Thyroid gland (tissue), 4 donors: ENCODE measurements at regions not wholly inside any gene's neighbourhood (a gene's known extent, or its start where the extent isn't known, plus 50 kb on each side); places are given as distances from the start of the nearest gene placed in this dataset.

Experiments
- DNase-seq, 2 donors: peaks; one replicate each; pipeline ENCODE4 v3.0.0-alpha.2; 2019
- H3K27ac ChIP-seq, 3 donors: fragments of 200-600 bp; sonication (generic); 1 replicate in 2 of 3; 2 replicates in 1 of 3; pipeline ENCODE4 v1.5.1; 2016 to 2019; ENCODE audit warnings: mild to moderate bottlenecking in 1 of 3, moderate library complexity in 1 of 3
- H3K27me3 ChIP-seq: fragments of 200-600 bp; sonication (generic); one replicate; pipeline ENCODE4 v1.5.1; 2019
- H3K36me3 ChIP-seq, 2 donors: fragments of 200-600 bp; sonication (generic); one replicate each; pipeline ENCODE4 v1.5.1; 2016 to 2019
- H3K4me1 ChIP-seq, 2 donors: fragments of 200-600 bp; sonication (generic); one replicate each; pipeline ENCODE4 v1.5.1; 2017 to 2019
- H3K4me3 ChIP-seq, 3 donors: fragments of 200-600 bp; sonication (generic); replicated peaks in 1 of 3; 1 replicate in 2 of 3; 2 replicates in 1 of 3; pipeline ENCODE4 v1.5.1; 2016; ENCODE audit warnings: mild to moderate bottlenecking in 1 of 3
- H3K9me3 ChIP-seq: fragments of 200-600 bp; sonication (generic); one replicate; pipeline ENCODE4 v1.5.1; 2017
- CTCF ChIP-seq, 6 experiments: fragments of 200-600 bp in 3 of 6; fragments of 450-650 bp in 3 of 6; sonication (generic) in 3 of 6; IDR thresholded peaks; one replicate each; pipeline ENCODE4 v1.5.1; 2016 to 2019; ENCODE audit warnings: antibody characterized with exemption in 6 of 6, mild to moderate bottlenecking in 2 of 6, inconsistent platforms in 1 of 6, moderate library complexity in 1 of 6
- POLR2A ChIP-seq, 2 donors: fragments of 450-650 bp; IDR thresholded peaks; one replicate each; pipeline ENCODE4 v1.6.1; 2017; ENCODE audit warnings: antibody characterized with exemption in 2 of 2, mild to moderate bottlenecking in 2 of 2, moderate library complexity in 1 of 2
- WGBS, 2 donors: methylation state at CpG; one replicate each; pipeline ENCODE4 v1.1.5; 2017; 5-methylcytosine and 5-hydroxymethylcytosine counted together
- intact Hi-C: fragments of 100-400 bp; cut with DNase I; formaldehyde crosslinking; loops from one replicate; pipeline ENCODE4 v1.15.1; 2023

DNA sequence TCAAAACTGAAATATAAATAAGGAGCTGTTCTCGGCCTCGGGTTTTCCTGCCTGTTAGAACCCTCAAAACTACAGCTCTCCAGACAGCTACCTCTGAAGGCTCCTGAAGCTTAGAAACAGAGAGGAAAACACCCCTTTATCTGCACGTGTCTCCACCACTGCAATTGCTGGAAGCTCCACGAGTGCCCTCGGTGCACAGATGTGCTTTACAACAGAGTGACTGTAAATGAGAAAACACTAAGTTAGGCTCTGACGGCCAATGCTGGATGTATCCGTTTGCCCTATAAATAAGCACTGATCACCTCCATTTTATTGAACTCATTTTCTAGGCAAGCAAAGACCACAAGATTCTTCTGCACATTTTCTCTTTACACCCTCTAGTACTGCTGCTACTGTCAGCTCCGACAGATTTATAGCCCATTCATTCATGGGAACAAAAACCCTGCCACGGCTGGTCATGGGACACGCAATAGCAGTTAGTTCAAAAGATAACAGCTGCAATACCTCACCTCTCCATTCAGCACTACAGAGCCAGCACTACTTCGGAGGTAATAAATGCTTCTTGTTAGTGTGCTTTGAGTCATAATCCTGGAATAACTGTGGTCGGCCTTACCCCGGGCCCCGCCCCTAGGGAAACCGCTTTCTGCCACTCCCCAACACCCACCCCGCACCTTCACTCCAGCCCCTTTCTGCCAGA, 241.1 kb upstream of the ZNF507 start:
- intact Hi-C loops = no loop called here
- TF ChIP-seq CTCF (IDR thresholded peaks at IDR 0.05) (no peak), POLR2A (IDR thresholded peaks at IDR 0.05) (no peak)
- WGBS, 2 donors = 42 to 55% methylated on average over 15 to 16 of the region's 16 CpGs
- Histone ChIP-seq H3K27me3 (no peaks in the 10 kb centered on the region), H3K36me3 (no peaks in the 10 kb centered on the region), H3K9me3 (no peaks in the 10 kb centered on the region), H3K27ac (no peak overlapping the region), H3K4me1 (no peaks in the 10 kb centered on the region), H3K4me3 (no peak overlapping the region)
- no peak for DNase-seq

DNA sequence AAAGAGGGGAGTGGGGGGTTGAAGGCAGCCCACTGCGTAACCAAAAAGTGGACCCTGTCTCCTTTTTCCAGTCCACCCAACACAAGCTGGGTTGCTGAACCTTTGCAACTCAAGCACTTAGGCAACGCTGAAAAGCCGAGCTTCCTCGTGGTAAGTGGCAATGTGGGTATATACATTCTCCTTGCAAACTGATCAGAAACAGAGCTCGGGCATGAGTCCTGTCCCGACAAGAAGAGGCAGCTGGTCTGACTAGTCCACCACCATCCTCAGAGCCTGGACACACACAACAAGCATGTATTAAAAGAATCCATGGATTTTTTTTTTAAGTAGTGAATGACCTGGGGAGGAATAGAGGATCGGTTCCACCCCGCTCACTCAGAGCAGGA, 240.6 kb upstream of the ZNF507 start:
- 53 to 55% methylated on average over 7 to 8 of the region's 8 CpGs for WGBS, 2 donors
- Histone ChIP-seq H3K27me3 (no peaks in the 10 kb centered on the region), H3K4me3 (no peak overlapping the region), H3K4me1 (no peaks in the 10 kb centered on the region), H3K9me3 (no peaks in the 10 kb centered on the region), H3K27ac (no peak overlapping the region), H3K36me3 (no peaks in the 10 kb centered on the region)
- DNase-seq = no peak
- intact Hi-C loops = no loop called here
- TF ChIP-seq POLR2A (IDR thresholded peaks at IDR 0.05) (no peak), CTCF (IDR thresholded peaks at IDR 0.05) (no peak)

DNA sequence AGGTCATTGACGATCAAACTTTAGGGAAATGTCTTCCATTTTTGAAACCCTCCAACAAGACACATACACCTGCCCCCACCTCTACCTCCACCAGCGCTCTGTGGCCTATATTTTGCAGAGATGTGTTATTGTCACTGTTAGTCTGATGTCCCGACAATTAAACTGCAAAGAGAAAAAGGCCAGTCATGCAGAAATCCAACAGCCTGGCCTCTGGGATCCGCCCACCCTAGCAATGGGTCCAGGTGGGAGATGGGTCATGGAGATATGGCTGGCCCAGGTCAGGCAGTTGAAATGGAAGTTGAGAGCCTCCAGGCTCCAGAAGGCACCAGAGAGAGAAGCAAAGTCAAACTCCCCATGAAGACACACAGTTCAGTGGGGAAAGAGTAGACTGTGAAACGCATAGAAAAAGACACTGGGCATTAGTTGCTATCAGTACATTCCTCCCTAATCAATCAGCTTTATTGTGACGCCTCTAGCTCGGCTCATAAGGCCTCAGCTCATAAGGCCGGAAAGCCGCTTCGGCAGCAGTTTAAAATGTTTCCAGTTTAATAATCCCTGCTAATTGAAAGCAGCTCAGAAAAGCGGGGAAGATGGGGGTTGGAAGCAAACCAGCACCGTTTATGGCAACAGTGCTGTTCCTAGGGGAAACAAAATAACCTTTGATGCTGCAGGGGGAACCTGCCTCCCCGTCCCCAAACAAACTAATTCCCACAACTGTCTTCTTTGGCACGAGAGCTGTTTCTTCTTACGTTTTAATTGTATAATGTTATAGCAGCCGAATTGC, 239.7 kb upstream of the ZNF507 start:
- no peak for DNase-seq

DNA sequence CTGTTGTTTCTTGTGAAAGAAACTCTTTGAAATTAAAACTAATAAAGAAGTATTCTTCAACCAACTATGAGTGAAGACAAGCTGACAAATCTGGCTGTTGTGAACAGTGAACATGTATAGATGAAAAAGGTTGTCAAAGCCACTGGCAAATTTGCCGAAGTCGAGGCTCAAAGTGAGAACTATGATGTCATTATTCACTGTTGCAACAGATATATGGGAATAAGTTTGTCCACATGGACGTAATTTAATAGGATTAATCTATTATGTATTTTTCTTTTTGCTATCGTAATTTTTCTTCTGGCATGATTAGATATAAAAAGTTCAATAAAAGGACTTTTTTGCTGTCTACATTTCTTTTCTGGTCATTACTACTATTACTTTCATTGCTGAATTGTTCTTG, 223.2 kb upstream of the ZNF507 start:
- Histone ChIP-seq H3K36me3 (no peaks in the 10 kb centered on the region), H3K4me1 (no peaks in the 10 kb centered on the region), H3K9me3 (no peaks in the 10 kb centered on the region), H3K4me3 (no peak overlapping the region), H3K27ac (no peak overlapping the region), H3K27me3 (no peaks in the 10 kb centered on the region)
- 84 to 89% methylated on average over 4 of the region's 4 CpGs for WGBS, 2 donors
- TF ChIP-seq POLR2A (IDR thresholded peaks at IDR 0.05) = no peak
- no peak for TF ChIP-seq CTCF (IDR thresholded peaks at IDR 0.05)
- intact Hi-C loops = no loop called here
- no peak for DNase-seq

More for the DNA sequence above, 239.7 kb upstream of the ZNF507 start:
- no peaks in the 10 kb centered on the region for H3K27me3 ChIP-seq
- 72 to 83% methylated on average over 16 of the region's 16 CpGs for WGBS, 2 donors
- no peak overlapping the region for H3K4me3 ChIP-seq
- intact Hi-C loops = no loop called here
- H3K36me3 ChIP-seq = no peaks in the 10 kb centered on the region
- no peak overlapping the region for H3K27ac ChIP-seq
- TF ChIP-seq CTCF (IDR thresholded peaks at IDR 0.05) (no peak), POLR2A (IDR thresholded peaks at IDR 0.05) (no peak)
- H3K4me1 ChIP-seq = no peaks in the 10 kb centered on the region
- no peaks in the 10 kb centered on the region for H3K9me3 ChIP-seq

DNA sequence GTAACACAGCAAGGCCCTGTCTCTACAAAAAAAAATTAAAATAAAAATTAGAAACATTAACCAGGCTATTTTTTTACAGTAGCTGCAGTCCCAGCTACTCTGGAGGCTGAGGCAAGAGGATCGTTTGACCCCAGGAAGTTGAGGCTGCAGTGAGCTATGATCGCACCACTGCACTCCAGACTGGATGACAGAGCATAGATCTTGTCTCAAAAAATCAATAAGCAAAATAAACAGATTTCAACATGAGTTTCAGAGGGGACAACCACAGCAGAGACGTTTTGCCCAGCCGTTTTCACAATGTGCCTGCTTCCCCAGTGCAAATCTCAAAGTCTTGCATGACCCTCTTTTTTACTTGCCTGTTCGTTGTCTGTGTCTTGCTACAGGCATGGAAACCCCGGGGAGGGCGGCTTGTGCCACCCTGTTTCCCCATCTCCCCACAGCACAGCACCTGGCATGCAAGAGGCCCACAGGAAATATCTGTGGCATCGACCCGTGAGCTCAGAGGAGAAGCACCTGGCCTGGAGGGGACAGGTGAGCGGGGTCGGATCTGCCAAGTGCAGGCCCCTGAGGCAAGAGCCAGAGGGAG, 222.0 kb upstream of the ZNF507 start:
- intact Hi-C loops = no loop called here
- H3K9me3 ChIP-seq = no peaks in the 10 kb centered on the region

More for the DNA sequence above, 222.0 kb upstream of the ZNF507 start:
- no peaks in the 10 kb centered on the region for H3K27me3 ChIP-seq
- no peak overlapping the region for H3K4me3 ChIP-seq
- TF ChIP-seq CTCF (IDR thresholded peaks at IDR 0.05) (no peak), POLR2A (IDR thresholded peaks at IDR 0.05) (no peak)
- no peak overlapping the region for H3K27ac ChIP-seq
- H3K36me3 ChIP-seq = no peaks in the 10 kb centered on the region
- 84 to 86% methylated on average over 11 of the region's 11 CpGs for WGBS, 2 donors
- DNase-seq = no peak
- no peaks in the 10 kb centered on the region for H3K4me1 ChIP-seq
